ENCODE measurements at regions not wholly inside any gene's neighbourhood (a gene's known extent, or its start where the extent isn't known, plus 50 kb on each side); places are given as distances from the start of the nearest gene placed in this dataset.
A peak's percentile ranks its signal among the peaks of the same experiment; 100 is the strongest.

DNA sequence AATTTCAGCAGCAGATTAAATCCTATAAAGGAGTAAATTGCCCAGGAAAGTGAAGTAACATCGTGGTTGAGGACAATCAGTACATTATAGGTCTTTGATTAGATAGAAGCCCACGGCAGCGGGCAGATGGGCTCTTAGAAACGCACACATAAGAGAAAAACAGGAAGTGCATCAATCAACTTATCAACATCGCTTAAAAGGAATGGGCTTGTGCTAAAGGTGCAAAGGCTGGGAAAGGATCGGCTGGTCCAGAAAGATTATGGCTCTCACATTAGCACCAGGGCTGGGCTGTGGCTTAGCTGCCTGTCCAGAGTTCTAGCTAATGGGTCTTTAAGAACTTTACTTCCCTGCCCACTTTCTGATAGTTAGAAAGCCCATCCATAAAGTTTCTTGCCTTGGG, 292.0 kb upstream of the TNRC6C start:
- no peaks in the 10 kb centered on the region for H3K36me3 ChIP-seq (ENCODE audit: control insufficient read depth in 2 of 2, extremely low read depth in 1 of 2, insufficient read depth in 1 of 2, low read length in 1 of 2)
- Mint-ChIP-seq H3K4me1 (peaks cover 54 to 59% (median 59%) of the 10 kb centered on the region in 3 donors), H3K27ac (peak overlapping the region; percentile 97 to 98), H3K27me3 (no peaks in the 10 kb centered on the region), H3K9me3 (peaks cover 3 to 16% (median 8%) of the 10 kb centered on the region in 3 donors), H3K4me3 (peak overlapping the region; percentile 83 to 91 (median 86)), H3K36me3 (peaks cover 10% of the 10 kb centered on the region)
- no peaks in the 10 kb centered on the region for H3K9me3 ChIP-seq
- POLR2A ChIA-PET: interaction anchor here (0.6 to 1.6 kb wide), 5 partner anchors 53 to 292 kb away, joined by 3 to 8 read pairs (median 4); partner anchors contain the start of gene TNRC6C (in 2 of the 2)
- CTCF ChIA-PET: interaction anchor here in 1 of 2 donors (0.9 to 1.1 kb wide), 2 partner anchors 24 to 80 kb away, joined by 4 read pairs; no protein-coding TSS in a partner anchor
- DNase-seq (peak in 7 of 35 experiments; percentile 6 to 46 (median 18)), ATAC-seq (replicated peaks in 1 of 4) (peak; percentile 11 to 32 (median 24))
- peaks cover 20 to 22% of the 10 kb centered on the region in 2 experiments for H3K4me1 ChIP-seq (ENCODE audit: control insufficient read depth in 1 of 2, extremely low read depth in 1 of 2, insufficient read depth in 2 of 2, low read length in 2 of 2)
- WGBS (ENCODE audit: insufficient coverage): no CpG with 5 or more reads among the region's 6 CpGs
- H3K27me3 ChIP-seq (replicated peaks in 1 of 2; ENCODE audit: control insufficient read depth in 2 of 2, extremely low read depth in 1 of 2, insufficient read depth in 2 of 2, low read length in 1 of 2): no peaks in the 10 kb centered on the region
- peak overlapping the region; percentile 55 to 59 for H3K4me3 ChIP-seq (ENCODE audit: control insufficient read depth in 1 of 2, extremely low read depth in 1 of 2, low read length in 1 of 2)
- peak overlapping the region; percentile 86 for H3K27ac ChIP-seq (ENCODE audit: low read length)

GRCh38 chr17:77666881-77667395, 291.6 kb upstream of the TNRC6C start:
- DNase-seq (peak; percentile 35 to 90 (median 62)), ATAC-seq (replicated peaks in 1 of 4) (peak; percentile 91 to 93 (median 92))
- ChIA-PET CTCF (interaction anchor here in 1 of 2 donors (0.9 to 1.1 kb wide), 2 partner anchors 23 to 79 kb away, joined by 4 read pairs; no protein-coding TSS in a partner anchor), POLR2A (interaction anchor here (0.6 to 1.6 kb wide), 5 partner anchors 52 to 292 kb away, joined by 3 to 8 read pairs (median 4); partner anchors contain the start of gene TNRC6C (in 2 of the 2))
- peak overlapping the region; percentile 83 to 91 (median 86) for H3K4me3 Mint-ChIP-seq
- peak overlapping the region; percentile 55 to 59 for H3K4me3 ChIP-seq (ENCODE audit: control insufficient read depth in 1 of 2, extremely low read depth in 1 of 2, low read length in 1 of 2)
- H3K4me1 Mint-ChIP-seq: peaks cover 59 to 64% (median 63%) of the 10 kb centered on the region in 3 donors
- 5% methylated on average over 4 of the region's 7 CpGs for WGBS (ENCODE audit: insufficient coverage)
- H3K4me1 ChIP-seq (ENCODE audit: control insufficient read depth in 1 of 2, extremely low read depth in 1 of 2, insufficient read depth in 2 of 2, low read length in 2 of 2): peaks cover 20 to 22% of the 10 kb centered on the region in 2 experiments
- peak overlapping the region; percentile 86 for H3K27ac ChIP-seq (ENCODE audit: low read length)
- peaks cover 3 to 16% (median 8%) of the 10 kb centered on the region in 3 donors for H3K9me3 Mint-ChIP-seq
- no peaks in the 10 kb centered on the region for H3K27me3 Mint-ChIP-seq
- peak overlapping the region; percentile 97 to 98 for H3K27ac Mint-ChIP-seq
- H3K9me3 ChIP-seq: no peaks in the 10 kb centered on the region
- no peaks in the 10 kb centered on the region for H3K27me3 ChIP-seq (replicated peaks in 1 of 2; ENCODE audit: control insufficient read depth in 2 of 2, extremely low read depth in 1 of 2, insufficient read depth in 2 of 2, low read length in 1 of 2)
- H3K36me3 Mint-ChIP-seq: peaks cover 13% of the 10 kb centered on the region
- H3K36me3 ChIP-seq (ENCODE audit: control insufficient read depth in 2 of 2, extremely low read depth in 1 of 2, insufficient read depth in 1 of 2, low read length in 1 of 2): peaks cover 0 to 2% of the 10 kb centered on the region in 2 donors

DNA sequence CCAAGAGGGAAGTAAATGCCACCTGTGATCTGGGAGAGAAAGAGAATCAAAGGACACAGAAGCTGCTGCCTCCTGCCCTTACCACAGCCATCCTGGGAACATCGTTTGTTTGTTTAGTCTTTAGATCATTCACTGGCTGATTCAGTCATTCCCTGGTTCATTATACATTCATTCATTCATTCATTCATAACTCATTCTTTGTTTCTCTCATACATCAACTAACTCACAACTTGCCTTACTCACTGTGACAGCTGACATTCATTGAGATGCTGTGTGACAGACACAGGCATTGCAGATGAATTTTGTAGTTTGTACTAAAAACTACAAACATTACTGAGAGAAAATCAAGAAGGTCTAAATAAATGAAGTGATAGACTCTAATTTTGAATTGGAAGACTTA, 291.0 kb upstream of the TNRC6C start:
- H3K4me3 ChIP-seq (ENCODE audit: control insufficient read depth in 1 of 2, extremely low read depth in 1 of 2, low read length in 1 of 2): peak overlapping the region; percentile 55 to 59
- DNase-seq: no peak
- Mint-ChIP-seq H3K27me3 (no peaks in the 10 kb centered on the region), H3K4me1 (peaks cover 61 to 69% (median 67%) of the 10 kb centered on the region in 3 donors), H3K4me3 (peak overlapping the region; percentile 83 to 91 (median 86)), H3K27ac (peak overlapping the region; percentile 97 to 98), H3K9me3 (peaks cover 3 to 16% (median 8%) of the 10 kb centered on the region in 3 donors), H3K36me3 (peaks cover 19% of the 10 kb centered on the region)
- WGBS (ENCODE audit: insufficient coverage): no CpG with 5 or more reads among the region's 1 CpG
- POLR2A ChIA-PET: interaction anchor here (0.7 to 1.6 kb wide), 3 partner anchors 290 to 291 kb away, joined by 3 to 8 read pairs (median 6); partner anchors contain the start of gene TNRC6C (in 2 of the 2)
- peak overlapping the region; percentile 86 for H3K27ac ChIP-seq (ENCODE audit: low read length)
- peaks cover 0 to 7% of the 10 kb centered on the region in 2 donors for H3K36me3 ChIP-seq (ENCODE audit: control insufficient read depth in 2 of 2, extremely low read depth in 1 of 2, insufficient read depth in 1 of 2, low read length in 1 of 2)
- CTCF ChIA-PET: interaction anchor here in 1 of 2 donors (1.1 kb wide), 1 partner anchor 79 kb away, joined by 4 read pairs; no protein-coding TSS in a partner anchor
- H3K4me1 ChIP-seq (ENCODE audit: control insufficient read depth in 1 of 2, extremely low read depth in 1 of 2, insufficient read depth in 2 of 2, low read length in 2 of 2): peaks cover 20 to 22% of the 10 kb centered on the region in 2 experiments
- no peaks in the 10 kb centered on the region for H3K27me3 ChIP-seq (replicated peaks in 1 of 2; ENCODE audit: control insufficient read depth in 2 of 2, extremely low read depth in 1 of 2, insufficient read depth in 2 of 2, low read length in 1 of 2)
- no peaks in the 10 kb centered on the region for H3K9me3 ChIP-seq
- ATAC-seq (replicated peaks in 1 of 4): peak in 1 of 4 experiments; percentile 31

DNA sequence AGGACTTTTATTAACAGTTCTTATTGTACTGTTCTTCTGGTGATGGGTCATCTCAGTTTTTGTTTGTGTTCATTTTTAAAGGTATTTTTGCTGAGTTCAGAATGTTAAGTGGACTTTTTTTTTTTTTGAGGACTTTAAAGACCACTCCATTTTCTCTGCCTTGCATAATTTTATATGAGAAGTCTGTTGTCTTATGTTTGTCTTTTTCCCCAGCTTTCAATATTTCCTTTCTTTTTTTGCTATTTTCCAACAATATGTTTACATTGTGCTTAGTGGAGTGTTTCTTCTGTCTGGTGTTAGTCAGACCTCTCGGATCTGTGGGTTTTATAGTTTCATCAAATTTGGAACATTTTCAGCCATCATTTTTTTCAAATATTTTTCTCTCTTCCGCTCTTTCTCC, 290.0 kb upstream of the TNRC6C start:
- ATAC-seq (replicated peaks in 1 of 4) (no peak), DNase-seq (no peak)
- Histone ChIP-seq H3K4me1 (ENCODE audit: control insufficient read depth in 1 of 2, extremely low read depth in 1 of 2, insufficient read depth in 2 of 2, low read length in 2 of 2) (peaks cover 20 to 22% of the 10 kb centered on the region in 2 experiments), H3K27ac (ENCODE audit: low read length) (peak overlapping the region; percentile 9), H3K36me3 (ENCODE audit: control insufficient read depth in 2 of 2, extremely low read depth in 1 of 2, insufficient read depth in 1 of 2, low read length in 1 of 2) (peaks cover 0 to 18% of the 10 kb centered on the region in 2 donors), H3K4me3 (ENCODE audit: control insufficient read depth in 1 of 2, extremely low read depth in 1 of 2, low read length in 1 of 2) (no peak overlapping the region), H3K9me3 (no peaks in the 10 kb centered on the region), H3K27me3 (replicated peaks in 1 of 2; ENCODE audit: control insufficient read depth in 2 of 2, extremely low read depth in 1 of 2, insufficient read depth in 2 of 2, low read length in 1 of 2) (no peaks in the 10 kb centered on the region)
- ChIA-PET CTCF (no interaction called here), POLR2A (no interaction called here)
- H3K9me3 Mint-ChIP-seq: peaks cover 3 to 16% (median 8%) of the 10 kb centered on the region in 3 donors
- H3K27me3 Mint-ChIP-seq: no peaks in the 10 kb centered on the region
- peak overlapping the region; percentile 86 to 92 for H3K27ac Mint-ChIP-seq
- peak overlapping the region; percentile 36 to 69 (median 57) for H3K4me3 Mint-ChIP-seq
- no CpG with 5 or more reads among the region's 2 CpGs for WGBS (ENCODE audit: insufficient coverage)
- peaks cover 65 to 76% (median 71%) of the 10 kb centered on the region in 3 donors for H3K4me1 Mint-ChIP-seq
- peaks cover 24% of the 10 kb centered on the region for H3K36me3 Mint-ChIP-seq

- Mint-ChIP-seq H3K36me3 (peaks cover 32% of the 10 kb centered on the region), H3K27me3 (no peaks in the 10 kb centered on the region), H3K4me1 (peaks cover 60 to 73% (median 65%) of the 10 kb centered on the region in 3 donors), H3K4me3 (peak overlapping the region in 1 of 3 donors; percentile 22), H3K9me3 (peaks cover 3 to 14% (median 6%) of the 10 kb centered on the region in 3 donors), H3K27ac (peak overlapping the region; percentile 29 to 73)
- POLR2A ChIA-PET: no interaction called here
- Histone ChIP-seq H3K27ac (ENCODE audit: low read length) (no peak overlapping the region), H3K4me1 (ENCODE audit: control insufficient read depth in 1 of 2, extremely low read depth in 1 of 2, insufficient read depth in 2 of 2, low read length in 2 of 2) (peaks cover 20 to 22% of the 10 kb centered on the region in 2 experiments), H3K27me3 (replicated peaks in 1 of 2; ENCODE audit: control insufficient read depth in 2 of 2, extremely low read depth in 1 of 2, insufficient read depth in 2 of 2, low read length in 1 of 2) (no peaks in the 10 kb centered on the region), H3K9me3 (no peaks in the 10 kb centered on the region), H3K4me3 (ENCODE audit: control insufficient read depth in 1 of 2, extremely low read depth in 1 of 2, low read length in 1 of 2) (no peak overlapping the region), H3K36me3 (ENCODE audit: control insufficient read depth in 2 of 2, extremely low read depth in 1 of 2, insufficient read depth in 1 of 2, low read length in 1 of 2) (peaks cover 5 to 29% of the 10 kb centered on the region in 2 donors)
- WGBS (ENCODE audit: insufficient coverage): no CpG with 5 or more reads among the region's 2 CpGs
- CTCF ChIA-PET: no interaction called here
- DNase-seq (no peak), ATAC-seq (replicated peaks in 1 of 4) (no peak)
Observed at GRCh38 chr17:77670173-77670572, 288.3 kb upstream of the TNRC6C start.

GRCh38 chr17:77674358-77674757, 284.1 kb upstream of the TNRC6C start:
- Histone ChIP-seq H3K27ac (ENCODE audit: low read length) (no peak overlapping the region), H3K9me3 (no peaks in the 10 kb centered on the region), H3K4me3 (ENCODE audit: control insufficient read depth in 1 of 2, extremely low read depth in 1 of 2, low read length in 1 of 2) (no peak overlapping the region), H3K4me1 (ENCODE audit: control insufficient read depth in 1 of 2, extremely low read depth in 1 of 2, insufficient read depth in 2 of 2, low read length in 2 of 2) (no peaks in the 10 kb centered on the region), H3K36me3 (ENCODE audit: control insufficient read depth in 2 of 2, extremely low read depth in 1 of 2, insufficient read depth in 1 of 2, low read length in 1 of 2) (peaks cover 9 to 37% of the 10 kb centered on the region in 2 donors), H3K27me3 (replicated peaks in 1 of 2; ENCODE audit: control insufficient read depth in 2 of 2, extremely low read depth in 1 of 2, insufficient read depth in 2 of 2, low read length in 1 of 2) (no peaks in the 10 kb centered on the region)
- DNase-seq (no peak), ATAC-seq (replicated peaks in 1 of 4) (no peak)
- POLR2A ChIA-PET: interaction anchor here in 1 of 2 donors (0.6 kb wide), 1 partner anchor 296 kb away, joined by 3 read pairs; no protein-coding TSS in a partner anchor
- no CpG with 5 or more reads among the region's 11 CpGs for WGBS (ENCODE audit: insufficient coverage)
- H3K9me3 Mint-ChIP-seq: no peaks in the 10 kb centered on the region
- peaks cover 23 to 32% (median 26%) of the 10 kb centered on the region in 3 donors for H3K4me1 Mint-ChIP-seq
- no peak overlapping the region for H3K27ac Mint-ChIP-seq
- CTCF ChIA-PET: no interaction called here
- H3K4me3 Mint-ChIP-seq: no peak overlapping the region
- H3K36me3 Mint-ChIP-seq: peaks cover 29% of the 10 kb centered on the region
- no peaks in the 10 kb centered on the region for H3K27me3 Mint-ChIP-seq
